ENCODE measurements at regions not wholly inside any gene's neighbourhood (a gene's known extent, or its start where the extent isn't known, plus 50 kb on each side); places are given as distances from the start of the nearest gene placed in this dataset.
A peak's percentile ranks its signal among the peaks of the same experiment; 100 is the strongest.

- H3K9ac ChIP-seq (ENCODE audit: low read depth, low read length, poor library complexity): no peak overlapping the region
- no peak overlapping the region for H3K14ac ChIP-seq (ENCODE audit: low read length)
- H3K18ac ChIP-seq (ENCODE audit: low read length): no peak overlapping the region
- no peaks in the 10 kb centered on the region for H3K27me3 ChIP-seq (ENCODE audit: control insufficient read depth in 3 of 3, insufficient read depth in 3 of 3, low read depth in 1 of 3, low read length in 3 of 3)
- no peaks in the 10 kb centered on the region for H3K9me3 ChIP-seq (replicated peaks in 1 of 2; ENCODE audit: control insufficient read depth in 2 of 2, insufficient read depth in 1 of 2, low read depth in 1 of 2, low read length in 2 of 2)
- H2AFZ ChIP-seq (ENCODE audit: low read length): no peak overlapping the region
- no peak overlapping the region for H2BK12ac ChIP-seq (ENCODE audit: low read length)
- no peak overlapping the region for H3K4me3 ChIP-seq (ENCODE audit: low read length in 2 of 2)
- H3K23ac ChIP-seq (ENCODE audit: low read depth, low read length, poor library complexity): no peak overlapping the region
- no peak overlapping the region for H2BK15ac ChIP-seq (ENCODE audit: low read length)
- H3K4me1 ChIP-seq (ENCODE audit: control insufficient read depth in 2 of 2, insufficient read depth in 1 of 2, low read depth in 1 of 2, low read length in 2 of 2): no peaks in the 10 kb centered on the region
- no peak overlapping the region for H2AK5ac ChIP-seq (ENCODE audit: low read depth, low read length)
- no peak for DNase-seq (ENCODE audit: low spot score)
- H3K27ac ChIP-seq (replicated peaks; ENCODE audit: low read length): no peak overlapping the region
- H3K4me2 ChIP-seq (ENCODE audit: insufficient read depth, low read length, poor library complexity, severe bottlenecking): no peak overlapping the region
- H2BK5ac ChIP-seq (ENCODE audit: low read length): no peak overlapping the region
- no peak overlapping the region for H3K4ac ChIP-seq (ENCODE audit: low read length)
- H2BK120ac ChIP-seq (ENCODE audit: low read depth, low read length): no peak overlapping the region
- no peaks in the 10 kb centered on the region for H3K36me3 ChIP-seq (replicated peaks in 1 of 2; ENCODE audit: control insufficient read depth in 2 of 2, insufficient read depth in 2 of 2, low read length in 2 of 2)
- H4K91ac ChIP-seq (ENCODE audit: low read depth, low read length, poor library complexity): no peak overlapping the region
- no CpG with 5 or more reads among the region's 1 CpG for WGBS, 2 donors (ENCODE audit: extremely low coverage in 2 of 2, insufficient read length in 2 of 2, insufficient replicate concordance in 1 of 2)
- H3K79me1 ChIP-seq (ENCODE audit: low read depth, low read length): no peaks in the 10 kb centered on the region
- H4K8ac ChIP-seq (ENCODE audit: low read depth, low read length): no peak overlapping the region
Observed at GRCh38 chr18:37691162-37691561, 125.6 kb upstream of the CELF4 start.

- WGBS, 2 donors (ENCODE audit: extremely low coverage in 2 of 2, insufficient read length in 2 of 2, insufficient replicate concordance in 1 of 2): no CpG with 5 or more reads among the region's 1 CpG
- no peaks in the 10 kb centered on the region for H3K27me3 ChIP-seq (ENCODE audit: control insufficient read depth in 3 of 3, insufficient read depth in 3 of 3, low read depth in 1 of 3, low read length in 3 of 3)
- H3K27ac ChIP-seq (replicated peaks; ENCODE audit: low read length): no peak overlapping the region
- no peak overlapping the region for H3K23ac ChIP-seq (ENCODE audit: low read depth, low read length, poor library complexity)
- no peak overlapping the region for H3K14ac ChIP-seq (ENCODE audit: low read length)
- no peak overlapping the region for H3K9ac ChIP-seq (ENCODE audit: low read depth, low read length, poor library complexity)
- H3K9me3 ChIP-seq (replicated peaks in 1 of 2; ENCODE audit: control insufficient read depth in 2 of 2, insufficient read depth in 1 of 2, low read depth in 1 of 2, low read length in 2 of 2): no peaks in the 10 kb centered on the region
- no peak overlapping the region for H2BK15ac ChIP-seq (ENCODE audit: low read length)
- H3K79me1 ChIP-seq (ENCODE audit: low read depth, low read length): no peaks in the 10 kb centered on the region
- no peak overlapping the region for H2AK5ac ChIP-seq (ENCODE audit: low read depth, low read length)
- H2BK120ac ChIP-seq (ENCODE audit: low read depth, low read length): no peak overlapping the region
- no peak overlapping the region for H3K4me3 ChIP-seq (ENCODE audit: low read length in 2 of 2)
- no peak overlapping the region for H2BK12ac ChIP-seq (ENCODE audit: low read length)
- no peak overlapping the region for H4K8ac ChIP-seq (ENCODE audit: low read depth, low read length)
- H2BK5ac ChIP-seq (ENCODE audit: low read length): no peak overlapping the region
- no peak overlapping the region for H2AFZ ChIP-seq (ENCODE audit: low read length)
- no peak overlapping the region for H3K18ac ChIP-seq (ENCODE audit: low read length)
- no peak overlapping the region for H3K4me2 ChIP-seq (ENCODE audit: insufficient read depth, low read length, poor library complexity, severe bottlenecking)
- no peak overlapping the region for H3K4ac ChIP-seq (ENCODE audit: low read length)
- no peak overlapping the region for H4K91ac ChIP-seq (ENCODE audit: low read depth, low read length, poor library complexity)
- no peak for DNase-seq (ENCODE audit: low spot score)
- H3K36me3 ChIP-seq (replicated peaks in 1 of 2; ENCODE audit: control insufficient read depth in 2 of 2, insufficient read depth in 2 of 2, low read length in 2 of 2): no peaks in the 10 kb centered on the region
- no peaks in the 10 kb centered on the region for H3K4me1 ChIP-seq (ENCODE audit: control insufficient read depth in 2 of 2, insufficient read depth in 1 of 2, low read depth in 1 of 2, low read length in 2 of 2)
Observed at GRCh38 chr18:37689841-37690240, 124.2 kb upstream of the CELF4 start.

GRCh38 chr18:37684590-37684989 lies 119.0 kb upstream of the CELF4 start:
- H4K8ac ChIP-seq (ENCODE audit: low read depth, low read length): peak overlapping the region; percentile 7
- no peak overlapping the region for H2BK5ac ChIP-seq (ENCODE audit: low read length)
- no peaks in the 10 kb centered on the region for H3K79me1 ChIP-seq (ENCODE audit: low read depth, low read length)
- H2AK5ac ChIP-seq (ENCODE audit: low read depth, low read length): no peak overlapping the region
- no peak overlapping the region for H3K23ac ChIP-seq (ENCODE audit: low read depth, low read length, poor library complexity)
- no peak for DNase-seq (ENCODE audit: low spot score)
- no peaks in the 10 kb centered on the region for H3K9me3 ChIP-seq (replicated peaks in 1 of 2; ENCODE audit: control insufficient read depth in 2 of 2, insufficient read depth in 1 of 2, low read depth in 1 of 2, low read length in 2 of 2)
- H2BK12ac ChIP-seq (ENCODE audit: low read length): no peak overlapping the region
- no peak overlapping the region for H2BK120ac ChIP-seq (ENCODE audit: low read depth, low read length)
- H3K4me1 ChIP-seq (ENCODE audit: control insufficient read depth in 2 of 2, insufficient read depth in 1 of 2, low read depth in 1 of 2, low read length in 2 of 2): no peaks in the 10 kb centered on the region
- no peak overlapping the region for H3K9ac ChIP-seq (ENCODE audit: low read depth, low read length, poor library complexity)
- H3K27me3 ChIP-seq (ENCODE audit: control insufficient read depth in 3 of 3, insufficient read depth in 3 of 3, low read depth in 1 of 3, low read length in 3 of 3): no peaks in the 10 kb centered on the region
- H3K4ac ChIP-seq (ENCODE audit: low read length): no peak overlapping the region
- H3K4me3 ChIP-seq (ENCODE audit: low read length in 2 of 2): no peak overlapping the region
- no peak overlapping the region for H4K91ac ChIP-seq (ENCODE audit: low read depth, low read length, poor library complexity)
- no peak overlapping the region for H2AFZ ChIP-seq (ENCODE audit: low read length)
- H3K14ac ChIP-seq (ENCODE audit: low read length): no peak overlapping the region
- WGBS, 2 donors (ENCODE audit: extremely low coverage in 2 of 2, insufficient read length in 2 of 2, insufficient replicate concordance in 1 of 2): no CpG with 5 or more reads among the region's 3 CpGs
- no peak overlapping the region for H3K18ac ChIP-seq (ENCODE audit: low read length)
- no peak overlapping the region for H2BK15ac ChIP-seq (ENCODE audit: low read length)
- H3K36me3 ChIP-seq (replicated peaks in 1 of 2; ENCODE audit: control insufficient read depth in 2 of 2, insufficient read depth in 2 of 2, low read length in 2 of 2): no peaks in the 10 kb centered on the region
- no peak overlapping the region for H3K4me2 ChIP-seq (ENCODE audit: insufficient read depth, low read length, poor library complexity, severe bottlenecking)
- no peak overlapping the region for H3K27ac ChIP-seq (replicated peaks; ENCODE audit: low read length)

- H3K36me3 ChIP-seq (replicated peaks in 1 of 2; ENCODE audit: control insufficient read depth in 2 of 2, insufficient read depth in 2 of 2, low read length in 2 of 2): no peaks in the 10 kb centered on the region
- H3K9ac ChIP-seq (ENCODE audit: low read depth, low read length, poor library complexity): no peak overlapping the region
- no CpG with 5 or more reads among the region's 5 CpGs for WGBS, 2 donors (ENCODE audit: extremely low coverage in 2 of 2, insufficient read length in 2 of 2, insufficient replicate concordance in 1 of 2)
- H4K91ac ChIP-seq (ENCODE audit: low read depth, low read length, poor library complexity): no peak overlapping the region
- H3K18ac ChIP-seq (ENCODE audit: low read length): no peak overlapping the region
- H3K4me1 ChIP-seq (ENCODE audit: control insufficient read depth in 2 of 2, insufficient read depth in 1 of 2, low read depth in 1 of 2, low read length in 2 of 2): no peaks in the 10 kb centered on the region
- no peak overlapping the region for H3K4ac ChIP-seq (ENCODE audit: low read length)
- H2AK5ac ChIP-seq (ENCODE audit: low read depth, low read length): no peak overlapping the region
- no peak for DNase-seq (ENCODE audit: low spot score)
- H2AFZ ChIP-seq (ENCODE audit: low read length): no peak overlapping the region
- H3K4me2 ChIP-seq (ENCODE audit: insufficient read depth, low read length, poor library complexity, severe bottlenecking): no peak overlapping the region
- H3K27ac ChIP-seq (replicated peaks; ENCODE audit: low read length): no peak overlapping the region
- H3K27me3 ChIP-seq (ENCODE audit: control insufficient read depth in 3 of 3, insufficient read depth in 3 of 3, low read depth in 1 of 3, low read length in 3 of 3): no peaks in the 10 kb centered on the region
- no peak overlapping the region for H3K14ac ChIP-seq (ENCODE audit: low read length)
- H3K4me3 ChIP-seq (ENCODE audit: low read length in 2 of 2): no peak overlapping the region
- no peak overlapping the region for H2BK120ac ChIP-seq (ENCODE audit: low read depth, low read length)
- H2BK12ac ChIP-seq (ENCODE audit: low read length): no peak overlapping the region
- no peak overlapping the region for H2BK5ac ChIP-seq (ENCODE audit: low read length)
- H3K79me1 ChIP-seq (ENCODE audit: low read depth, low read length): no peaks in the 10 kb centered on the region
- H3K23ac ChIP-seq (ENCODE audit: low read depth, low read length, poor library complexity): no peak overlapping the region
- H4K8ac ChIP-seq (ENCODE audit: low read depth, low read length): peak overlapping the region; percentile 7
- no peaks in the 10 kb centered on the region for H3K9me3 ChIP-seq (replicated peaks in 1 of 2; ENCODE audit: control insufficient read depth in 2 of 2, insufficient read depth in 1 of 2, low read depth in 1 of 2, low read length in 2 of 2)
- H2BK15ac ChIP-seq (ENCODE audit: low read length): no peak overlapping the region
Observed at GRCh38 chr18:37684183-37684582, 118.6 kb upstream of the CELF4 start.

All from neuronal stem cell (in vitro differentiated cells).